Activated CD4-positive, alpha-beta T cell treated with anti-CD3 and anti-CD28 coated beads, Interleukin-2, amount 50 U/mL, for 1 hour (primary cell): ENCODE measurements at regions not wholly inside any gene's neighbourhood (a gene's known extent, or its start where the extent isn't known, plus 50 kb on each side); places are given as distances from the start of the nearest gene placed in this dataset.

Source experiments
- DNase-seq: peaks from one replicate; pipeline ENCODE4 v3.0.0-alpha.2; 2020

DNA sequence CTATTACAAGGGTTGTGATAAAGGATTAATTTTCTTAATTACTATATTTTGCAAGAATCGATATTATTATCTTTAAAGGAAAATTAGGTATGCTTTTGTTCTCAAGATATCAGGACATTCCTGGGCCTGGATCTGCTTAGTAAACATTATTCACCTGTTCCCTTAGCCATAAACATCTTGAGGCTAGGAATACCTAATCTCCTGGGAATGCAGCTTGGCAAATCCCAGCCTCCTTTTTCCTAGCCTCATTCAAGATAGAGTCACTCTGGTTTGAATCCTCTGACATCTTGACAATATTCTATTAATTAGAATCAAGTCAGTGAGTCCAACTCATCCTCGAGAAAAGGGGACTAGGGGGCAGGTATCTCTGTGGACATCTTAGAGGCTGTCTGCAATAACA, 327.1 kb downstream of the STIM2 start:
- no peak for DNase-seq

DNA sequence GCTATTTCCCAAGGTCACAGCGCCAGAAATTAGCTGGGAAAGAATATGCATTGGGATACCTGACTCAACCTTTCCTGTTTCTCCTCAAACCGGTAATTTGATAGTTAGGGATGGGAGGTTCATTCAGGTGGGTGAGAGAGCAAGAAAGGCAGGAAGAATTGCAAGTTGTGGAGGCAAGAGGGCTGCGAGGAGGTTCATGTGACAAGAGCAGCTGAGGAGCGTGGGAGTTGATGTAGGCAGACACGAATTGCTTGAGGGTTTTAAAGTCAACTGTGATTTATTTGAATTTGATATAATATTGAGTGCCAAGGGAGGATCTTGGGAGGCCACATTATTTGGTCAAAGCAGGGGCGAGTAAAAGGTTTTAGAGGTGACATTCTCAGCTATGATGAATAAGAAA, 329.0 kb downstream of the STIM2 start:
- no peak for DNase-seq

DNA sequence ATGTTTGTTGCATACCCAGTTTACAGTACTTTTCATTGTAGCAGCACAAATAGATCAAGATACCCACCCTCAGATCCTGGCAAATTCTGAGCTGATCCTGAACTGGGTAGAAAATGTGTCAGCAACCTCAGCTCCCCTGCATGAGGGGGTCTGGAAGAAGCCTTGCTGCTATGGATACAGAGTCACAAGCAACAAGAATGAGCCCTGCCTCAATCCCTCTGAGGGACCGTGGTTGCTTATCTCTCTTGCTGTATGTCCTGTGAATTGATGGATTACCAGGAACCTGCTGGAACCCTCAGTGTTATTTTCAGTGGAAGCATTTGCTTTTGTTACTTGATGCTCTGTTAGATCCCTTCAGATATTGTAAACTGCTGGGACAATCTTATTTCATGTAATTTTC, 331.0 kb downstream of the STIM2 start:
- no peak for DNase-seq

DNA sequence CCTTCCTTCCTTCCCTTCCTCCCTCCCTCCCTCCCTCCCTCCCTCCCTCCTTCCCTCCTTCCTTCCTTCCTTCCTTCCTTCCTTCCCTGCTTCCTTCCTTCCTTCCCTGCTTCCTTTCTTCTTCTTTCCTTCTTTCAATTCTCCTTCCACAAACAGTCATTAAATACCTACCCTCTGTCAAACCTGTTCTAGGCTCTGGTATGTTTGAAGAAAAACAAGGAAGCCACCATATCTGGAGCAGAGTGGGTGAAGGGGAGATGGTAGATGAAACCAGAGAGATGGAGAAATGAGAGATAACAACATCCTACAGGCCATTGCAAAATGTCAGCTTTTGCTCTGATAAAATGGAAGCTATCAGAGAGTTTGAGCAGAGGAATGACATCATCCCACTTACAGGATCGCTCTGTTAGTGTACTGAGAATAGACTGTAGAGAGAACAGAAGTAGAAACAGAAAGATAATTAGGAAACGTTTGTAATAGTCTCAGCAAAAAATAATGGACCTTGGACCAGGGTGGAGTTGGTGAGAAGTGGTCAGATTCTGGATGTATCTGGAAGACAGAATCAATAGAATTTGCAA, 334.0 kb downstream of the STIM2 start:
- no peak for DNase-seq

DNA sequence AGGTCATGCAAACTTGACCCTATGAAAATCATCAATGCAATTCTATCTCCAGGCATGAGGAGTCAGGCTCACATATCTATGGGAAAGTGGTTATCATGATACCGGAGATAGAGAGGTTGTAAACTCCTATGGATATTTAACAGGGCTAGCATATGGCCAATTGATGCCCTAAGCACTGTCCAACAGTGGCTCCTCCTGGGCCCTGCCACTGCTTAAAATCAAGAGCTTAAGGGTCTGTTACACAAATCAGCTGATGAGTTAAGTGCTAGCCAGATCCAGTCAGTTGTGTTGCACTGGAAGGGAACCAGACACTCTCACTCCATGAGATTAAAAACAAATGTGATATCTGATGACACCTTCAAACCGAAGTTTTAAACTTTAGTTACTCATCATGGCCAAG, 337.6 kb downstream of the STIM2 start:
- no peak for DNase-seq

DNA sequence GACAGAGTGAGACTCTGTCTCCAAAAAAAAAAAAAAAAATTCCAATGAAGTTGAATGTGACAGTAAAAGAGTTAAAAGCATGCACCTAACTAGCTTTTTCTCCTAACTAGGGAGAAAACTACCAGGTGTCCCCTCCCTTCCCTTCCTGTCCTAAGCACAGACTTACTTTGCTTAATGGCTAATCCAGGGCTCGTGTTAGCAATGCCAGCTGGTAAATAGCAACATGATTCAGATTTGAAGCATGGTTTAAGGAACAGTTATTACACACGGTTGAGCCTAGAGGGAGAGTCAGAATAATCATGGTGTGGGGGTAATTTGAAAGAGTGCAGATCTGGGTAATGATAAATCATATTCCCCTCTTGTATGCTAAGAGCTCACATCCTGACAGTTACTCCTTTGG, 338.3 kb downstream of the STIM2 start:
- no peak for DNase-seq

DNA sequence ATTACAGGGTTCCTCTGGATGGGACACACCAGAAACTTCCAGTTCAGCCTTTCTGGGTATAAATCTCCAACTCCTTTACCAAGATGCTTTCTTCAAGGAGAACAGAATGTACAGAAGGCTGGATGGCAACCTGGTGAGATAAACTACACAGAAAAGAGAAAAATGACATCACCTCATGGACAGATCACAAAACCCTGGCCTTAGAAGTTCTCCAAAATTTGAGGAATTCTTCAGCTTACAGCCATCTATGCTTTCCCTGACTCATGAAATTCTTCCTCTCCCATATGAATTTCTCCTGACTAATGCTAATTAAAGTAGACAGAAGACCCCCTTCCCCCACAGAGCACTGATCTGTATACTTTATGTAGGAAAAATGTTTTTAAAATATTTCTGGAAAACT, 345.4 kb downstream of the STIM2 start:
- DNase-seq: no peak

DNA sequence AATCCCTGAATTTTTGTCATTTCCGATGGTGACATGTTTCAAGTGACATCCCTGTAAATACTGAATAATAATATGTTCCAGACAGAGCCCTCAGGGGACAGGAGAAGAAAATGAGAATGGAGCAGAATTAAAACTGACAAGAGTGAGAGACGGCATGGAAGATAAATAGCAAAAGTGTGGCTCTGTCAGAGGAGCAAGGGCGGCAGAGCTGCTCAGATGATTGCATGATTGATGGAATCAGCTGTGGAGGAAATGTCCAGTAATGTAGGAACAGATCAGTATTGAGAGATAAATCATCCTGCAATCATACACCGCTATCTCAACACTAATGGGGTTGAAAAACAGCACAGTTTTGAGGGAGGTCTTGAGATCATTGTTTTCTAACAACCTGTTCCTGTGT, 350.3 kb downstream of the STIM2 start:
- no peak for DNase-seq

DNA sequence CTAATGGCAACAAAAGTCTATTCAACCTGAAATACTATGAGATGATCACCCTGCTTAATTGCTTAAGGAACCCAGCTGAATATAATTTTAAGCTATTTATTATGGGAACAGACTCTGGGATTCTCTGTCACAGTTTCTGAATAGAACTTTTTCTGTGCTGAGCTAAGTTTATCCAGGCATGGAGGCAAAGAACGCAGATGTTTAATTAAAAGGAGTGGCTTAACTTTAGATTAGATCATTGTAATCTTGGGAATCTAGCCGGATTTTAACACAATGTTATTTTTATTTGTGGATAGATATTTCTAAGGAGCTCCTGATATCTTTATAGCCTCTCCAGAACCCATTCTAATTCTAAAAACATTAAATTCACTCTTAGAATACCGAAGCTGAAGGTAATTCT, 353.4 kb downstream of the STIM2 start:
- DNase-seq: no peak

DNA sequence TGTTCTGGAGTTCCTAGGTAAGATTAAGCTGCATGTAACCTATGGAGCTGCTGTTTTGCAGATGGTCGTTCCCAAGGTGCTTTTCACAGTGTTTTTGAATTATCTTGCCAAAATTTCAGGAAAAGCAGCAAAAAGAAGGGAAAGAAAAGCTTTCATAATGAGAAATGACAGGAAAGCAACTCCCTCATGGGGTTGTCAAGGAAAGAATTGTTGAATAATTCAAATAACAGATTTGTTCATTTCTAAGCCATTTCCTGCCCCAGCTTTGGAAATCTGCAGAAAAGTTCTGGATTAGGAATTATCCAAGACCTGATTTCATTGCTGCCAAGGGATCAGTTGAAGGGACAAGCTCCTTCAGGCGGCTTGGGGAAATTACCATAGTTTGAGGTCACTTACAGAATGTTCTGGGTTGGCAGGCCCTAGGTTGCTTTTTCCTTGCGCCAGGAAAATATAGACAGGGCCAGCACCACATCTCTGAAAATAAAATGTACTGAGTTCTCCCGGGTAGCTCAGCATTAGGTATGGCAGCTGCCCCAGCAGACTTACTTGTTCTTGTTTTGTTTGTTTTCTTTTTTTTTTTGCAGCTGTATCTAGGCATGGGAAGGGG, 354.7 kb downstream of the STIM2 start:
- no peak for DNase-seq

DNA sequence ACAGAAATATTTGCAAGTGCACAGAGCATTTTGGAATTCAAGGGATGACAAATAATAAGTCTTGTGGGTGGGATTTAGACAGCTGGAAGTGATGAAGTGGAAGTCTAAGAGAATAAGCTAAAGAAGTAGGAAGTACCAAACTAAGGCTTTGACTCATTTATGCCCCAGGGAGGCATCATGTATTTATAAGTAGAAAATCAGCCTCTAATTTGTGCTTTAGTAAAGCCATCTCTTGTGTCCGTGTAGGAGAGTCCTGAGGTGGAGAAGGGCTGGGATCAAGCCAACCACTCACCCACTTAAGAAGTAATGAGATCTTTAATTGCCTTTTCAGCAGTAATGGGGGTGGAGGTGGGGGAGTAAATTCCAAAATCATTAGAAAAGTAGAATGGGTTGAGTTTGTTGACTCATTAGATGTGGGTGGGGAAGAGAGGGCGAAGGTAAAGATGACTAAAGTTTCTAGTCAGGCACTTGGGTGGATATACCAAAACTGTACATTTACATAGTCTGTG, 356.7 kb downstream of the STIM2 start:
- DNase-seq: no peak

DNA sequence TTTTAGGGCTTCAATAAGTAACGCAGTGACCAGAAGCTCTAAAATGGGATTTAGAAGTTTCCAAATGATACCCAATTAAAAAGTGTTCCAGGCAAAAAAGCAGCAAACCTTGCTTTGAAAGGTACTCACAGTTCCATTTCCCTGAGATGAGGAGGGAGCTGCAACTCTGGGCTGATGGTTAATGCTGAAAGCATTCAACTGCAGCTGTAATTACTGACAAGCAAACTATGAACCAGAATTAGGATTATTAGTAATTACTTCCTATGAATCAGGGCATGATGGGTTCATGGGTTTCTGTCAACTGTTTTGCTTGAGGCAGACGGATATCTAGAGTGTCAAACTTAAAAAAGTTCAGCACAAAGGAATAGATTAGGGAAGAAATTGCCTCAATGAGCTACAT, 357.4 kb downstream of the STIM2 start:
- no peak for DNase-seq

DNA sequence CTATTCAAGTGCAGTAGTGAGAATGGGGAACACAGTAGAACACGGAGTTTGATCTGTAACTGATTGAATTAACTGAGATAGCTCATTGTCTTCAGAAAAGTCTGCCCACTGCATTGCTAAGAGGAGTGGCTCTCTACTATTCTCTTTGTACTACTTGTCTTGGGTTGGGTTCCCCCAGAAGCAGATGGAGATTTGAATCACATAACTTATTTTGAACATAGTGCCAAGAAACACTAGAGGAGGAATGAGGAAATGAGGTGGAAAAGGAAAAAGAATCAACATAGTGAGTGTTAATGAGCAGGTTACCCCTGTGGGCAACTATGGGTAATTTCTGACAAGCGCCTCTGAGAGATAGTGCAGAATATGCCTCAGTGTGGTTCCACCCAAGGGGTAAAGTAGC, 362.7 kb downstream of the STIM2 start:
- DNase-seq: no peak

DNA sequence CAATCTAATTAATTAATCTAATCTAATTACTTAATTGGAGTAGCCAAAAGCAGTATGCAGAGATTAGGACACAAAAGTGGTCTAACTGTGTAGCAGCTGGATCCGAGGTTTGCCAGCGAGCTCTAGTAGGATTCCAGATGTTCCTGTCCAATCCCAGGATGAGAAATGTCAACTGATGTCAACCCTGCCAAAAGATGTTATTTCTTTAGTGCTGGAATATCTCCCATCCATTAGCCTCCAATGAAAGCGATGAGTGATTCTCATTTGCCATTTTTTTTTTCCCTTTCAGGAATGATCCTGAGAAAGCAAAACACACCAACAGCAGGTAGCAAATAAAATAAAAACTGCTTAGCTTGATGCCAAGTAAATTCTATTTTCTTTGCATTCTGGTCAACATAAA, 372.9 kb downstream of the STIM2 start:
- no peak for DNase-seq

DNA sequence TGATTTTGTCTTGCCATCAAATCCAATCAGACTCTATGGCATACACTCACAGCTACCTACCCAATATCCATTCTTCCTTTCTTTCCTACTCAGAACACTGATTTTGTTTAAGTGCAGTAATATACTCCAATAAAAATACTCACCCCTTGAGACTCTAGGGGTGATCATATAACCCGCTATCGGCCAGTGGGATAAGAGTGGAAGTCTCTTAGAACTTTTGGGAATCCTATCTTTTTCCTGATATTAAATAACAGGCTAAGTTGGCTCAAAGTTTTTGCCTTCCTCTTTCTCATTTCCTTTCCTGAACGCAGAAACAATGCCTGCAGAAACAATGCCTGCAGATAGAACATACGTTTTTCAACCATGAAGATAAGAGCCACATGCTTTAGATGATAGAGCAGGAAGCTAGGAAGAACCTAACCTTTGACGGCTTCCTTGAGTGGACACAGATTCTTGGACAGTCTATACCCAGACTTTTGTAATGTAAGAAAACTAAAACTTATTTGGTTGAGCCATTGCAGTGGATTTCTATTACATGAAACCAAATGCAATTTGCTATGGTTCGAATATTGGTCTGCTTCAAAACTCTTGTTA, 373.8 kb downstream of the STIM2 start:
- no peak for DNase-seq

DNA sequence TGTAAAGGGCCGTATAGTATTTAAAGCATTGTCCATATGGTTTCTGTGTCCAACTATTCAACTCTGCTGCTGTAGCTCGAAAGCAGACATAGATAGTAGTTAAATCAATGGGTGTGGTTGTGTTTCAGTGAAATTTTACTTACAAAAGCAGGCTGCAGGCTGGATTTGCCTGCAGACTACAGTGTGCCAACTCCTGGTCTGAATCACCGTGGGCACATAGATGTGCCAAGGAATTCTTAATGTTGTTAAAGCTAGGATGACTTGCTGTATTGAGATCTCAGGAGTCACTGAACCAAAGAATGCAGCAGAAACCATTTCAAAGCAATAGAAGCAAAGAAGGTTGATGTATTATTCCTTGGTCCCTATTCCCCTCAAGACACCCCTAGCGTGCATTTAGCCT, 379.0 kb downstream of the STIM2 start:
- DNase-seq: no peak

DNA sequence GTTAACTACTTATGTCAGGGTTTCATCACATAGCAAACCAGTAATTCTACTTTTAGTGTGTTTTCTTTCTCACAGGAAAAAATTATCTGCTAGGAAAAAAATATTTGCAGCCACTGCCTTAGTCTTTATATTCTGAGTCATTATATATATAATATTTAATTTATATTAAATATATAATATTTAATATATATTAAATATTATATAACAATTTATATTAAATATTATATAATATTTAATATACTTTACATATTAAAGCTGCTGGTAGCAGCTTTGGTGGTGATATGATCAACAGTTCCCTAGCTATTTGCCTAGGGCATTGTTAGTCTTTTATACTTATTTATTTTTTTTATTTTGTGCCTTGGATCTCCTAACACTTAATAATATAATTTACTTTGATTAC, 381.6 kb downstream of the STIM2 start:
- DNase-seq: no peak

DNA sequence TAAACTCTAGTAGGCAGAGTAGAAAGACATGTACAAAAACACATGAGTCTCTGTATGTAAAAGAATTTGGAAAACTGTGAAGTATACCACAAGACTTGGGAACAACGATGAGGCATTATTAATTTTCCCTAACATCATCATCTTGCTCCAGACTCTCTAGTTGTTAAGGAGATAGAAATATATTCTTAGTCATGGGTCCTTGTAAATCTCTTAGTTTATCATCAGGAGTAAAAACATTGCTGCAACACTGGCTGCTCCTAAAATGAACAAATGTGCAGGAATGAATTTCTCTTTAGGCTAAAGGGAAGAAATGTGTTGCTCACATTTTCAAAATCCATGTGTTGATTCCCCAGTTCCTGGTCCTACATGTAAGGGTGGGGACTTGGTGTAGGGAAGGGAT, 384.6 kb downstream of the STIM2 start:
- no peak for DNase-seq

DNA sequence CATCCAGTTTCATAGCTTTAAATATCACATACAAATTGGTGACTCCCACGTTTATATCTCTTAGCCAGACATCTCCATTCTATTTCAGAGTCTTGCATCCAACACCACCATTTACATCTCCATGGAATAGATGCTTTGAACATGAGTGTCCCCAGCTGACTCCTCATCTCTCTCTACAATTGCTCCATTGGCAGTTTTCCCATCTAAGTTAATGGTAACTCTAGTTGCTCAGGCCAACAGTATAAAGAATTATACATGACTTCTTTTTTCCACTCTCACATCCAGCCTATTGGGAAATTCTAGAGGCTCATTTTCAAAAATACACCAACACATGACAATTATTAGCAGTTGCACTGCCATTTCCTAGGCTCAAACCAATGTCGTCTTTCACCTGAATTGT, 388.2 kb downstream of the STIM2 start:
- no peak for DNase-seq

DNA sequence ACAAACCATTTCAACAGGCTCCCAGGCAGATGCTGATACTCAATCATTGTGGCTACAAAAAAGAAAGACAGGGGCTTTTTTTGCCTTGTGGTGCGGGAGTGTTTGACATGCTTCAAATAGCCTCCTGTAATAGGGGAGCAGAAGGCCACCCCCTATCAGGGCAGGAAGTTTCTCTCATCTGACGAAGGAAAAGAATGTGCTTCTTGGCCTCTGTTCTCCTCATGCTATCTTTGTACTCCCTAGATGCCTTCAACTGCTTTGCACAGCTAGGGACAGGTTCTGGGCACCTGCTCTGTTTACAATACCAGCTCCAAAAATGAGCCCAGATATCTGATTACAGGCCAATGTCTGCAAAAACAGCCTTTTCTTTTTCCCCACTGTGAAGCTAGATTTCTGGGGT, 391.1 kb downstream of the STIM2 start:
- DNase-seq: no peak

DNA sequence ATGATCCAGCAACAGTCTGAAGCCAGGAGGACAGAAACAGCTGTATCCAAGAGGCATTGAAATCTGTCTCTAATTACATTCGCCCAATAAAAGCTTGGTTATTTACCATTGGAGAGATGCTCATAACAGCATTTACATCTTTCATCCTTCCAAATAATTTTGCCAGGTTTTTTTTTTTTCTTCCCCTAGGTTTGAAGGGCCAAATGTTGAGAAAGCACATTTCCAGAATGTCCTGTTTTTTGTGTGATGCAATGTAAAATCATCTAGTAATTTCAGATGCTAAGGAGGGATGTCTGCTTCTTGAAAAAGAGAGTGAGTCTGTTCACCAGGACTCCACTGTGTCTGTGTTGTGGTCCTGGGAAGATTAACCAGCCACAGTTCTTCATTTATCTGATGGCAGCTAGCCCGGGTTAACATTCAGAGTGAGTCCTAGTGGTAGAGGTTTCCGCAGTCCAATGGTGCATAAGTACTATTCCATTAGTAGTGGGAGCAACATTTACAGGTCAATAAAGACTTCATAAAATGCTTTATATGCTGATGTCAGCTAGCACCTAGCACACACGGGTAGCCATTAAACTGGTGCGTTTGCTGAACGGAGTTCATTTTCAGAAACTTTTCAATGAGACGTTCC, 406.8 kb downstream of the STIM2 start:
- no peak for DNase-seq

DNA sequence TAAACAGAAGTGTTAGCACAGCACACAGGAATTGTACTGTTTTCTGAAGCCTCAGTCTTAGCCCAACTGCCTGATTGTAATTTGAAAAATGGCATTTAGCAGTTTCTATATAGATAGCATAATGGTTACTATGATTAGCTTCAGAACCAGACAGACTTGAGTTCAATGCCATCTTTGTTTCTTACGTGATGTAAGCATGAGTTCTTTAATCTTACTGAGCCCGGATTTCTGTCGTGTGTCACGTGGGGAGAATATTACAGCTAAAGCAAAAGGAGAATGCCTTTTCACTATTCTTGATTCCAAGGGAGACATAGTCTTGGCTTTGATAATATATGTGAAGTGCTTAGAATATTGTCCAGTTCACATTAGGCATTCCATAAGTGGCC, 407.3 kb downstream of the STIM2 start:
- no peak for DNase-seq

DNA sequence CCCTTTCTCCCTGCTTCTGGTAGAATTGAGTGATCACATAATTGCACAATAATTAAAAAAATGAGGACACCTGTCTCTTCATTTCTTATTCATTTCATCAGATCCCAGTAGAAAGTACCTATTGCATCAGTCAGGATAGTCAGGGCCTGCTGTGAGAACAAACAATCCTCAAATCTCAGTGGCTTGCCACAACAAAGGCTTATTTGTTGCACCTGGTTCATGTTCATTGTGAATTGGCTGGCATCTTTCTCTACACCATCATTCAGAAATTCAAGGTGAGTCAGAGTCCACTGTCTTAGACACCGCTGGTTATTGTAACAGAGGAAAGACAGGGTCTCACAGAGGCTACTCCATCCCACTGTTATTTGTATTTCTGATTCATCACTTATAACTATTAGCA, 409.8 kb downstream of the STIM2 start:
- no peak for DNase-seq

DNA sequence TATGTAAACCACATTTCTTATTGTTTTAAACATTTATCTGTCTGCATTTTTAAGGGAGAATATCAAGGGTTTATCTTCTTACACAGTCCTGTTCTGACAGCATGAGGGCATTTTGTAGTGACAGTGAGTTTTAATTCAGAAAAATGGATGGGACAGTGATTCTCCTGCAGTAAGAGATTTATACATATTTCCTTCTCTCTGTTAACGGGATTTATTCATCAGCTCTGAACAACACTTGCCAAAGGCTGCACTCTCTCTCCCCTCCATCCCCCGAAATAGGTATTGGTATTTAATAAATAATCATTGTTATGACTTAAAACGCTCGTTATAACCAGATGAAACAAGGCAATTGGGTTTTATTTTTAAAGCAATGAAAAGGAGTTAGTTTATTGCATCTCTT, 410.9 kb downstream of the STIM2 start:
- no peak for DNase-seq

DNA sequence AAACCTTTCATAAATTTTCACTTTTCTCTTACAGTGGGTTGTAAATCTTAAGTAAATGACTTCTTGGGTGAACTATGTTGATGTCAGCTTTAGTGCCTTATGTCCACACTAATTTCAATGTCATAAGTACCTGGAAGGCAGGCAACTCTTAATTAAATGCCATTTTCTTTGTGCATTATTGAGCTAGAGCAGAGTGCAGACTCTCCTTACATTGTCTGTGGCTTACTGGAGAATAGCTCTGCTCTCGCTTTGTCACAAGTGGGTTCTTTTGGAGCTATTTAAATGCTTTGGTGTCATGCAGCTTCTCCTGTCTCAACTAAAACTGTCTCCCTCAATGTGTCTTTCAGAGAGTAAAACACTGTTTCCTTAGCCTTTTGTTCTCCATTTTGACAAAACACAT, 411.6 kb downstream of the STIM2 start:
- DNase-seq: no peak
